A673 (cell line): ENCODE measurements at regions not wholly inside any gene's neighbourhood (a gene's known extent, or its start where the extent isn't known, plus 50 kb on each side); places are given as distances from the start of the nearest gene placed in this dataset.

Experiments used
- EZH2 ChIP-seq: fragments of 200-600 bp; sonication (generic); IDR thresholded peaks from 2 replicates; pipeline ENCODE4 v1.6.1; 2017; ENCODE audit warnings: borderline replicate concordance, low read depth, mild to moderate bottlenecking, mixed read lengths, antibody characterized with exemption, low read length; ENCODE audit not compliant: poor library complexity, severe bottlenecking
- TF ChIP-seq, protein P1 (sequence below): fragments of 300-800, 200-600 bp; sonication (generic); conservative IDR thresholded peaks from 2 replicates; pipeline ENCODE4 v1.5.1; 2017; ENCODE audit warnings: low read depth, mild to moderate bottlenecking, antibody characterized with exemption, low read length, moderate library complexity, mixed read lengths

DNA sequence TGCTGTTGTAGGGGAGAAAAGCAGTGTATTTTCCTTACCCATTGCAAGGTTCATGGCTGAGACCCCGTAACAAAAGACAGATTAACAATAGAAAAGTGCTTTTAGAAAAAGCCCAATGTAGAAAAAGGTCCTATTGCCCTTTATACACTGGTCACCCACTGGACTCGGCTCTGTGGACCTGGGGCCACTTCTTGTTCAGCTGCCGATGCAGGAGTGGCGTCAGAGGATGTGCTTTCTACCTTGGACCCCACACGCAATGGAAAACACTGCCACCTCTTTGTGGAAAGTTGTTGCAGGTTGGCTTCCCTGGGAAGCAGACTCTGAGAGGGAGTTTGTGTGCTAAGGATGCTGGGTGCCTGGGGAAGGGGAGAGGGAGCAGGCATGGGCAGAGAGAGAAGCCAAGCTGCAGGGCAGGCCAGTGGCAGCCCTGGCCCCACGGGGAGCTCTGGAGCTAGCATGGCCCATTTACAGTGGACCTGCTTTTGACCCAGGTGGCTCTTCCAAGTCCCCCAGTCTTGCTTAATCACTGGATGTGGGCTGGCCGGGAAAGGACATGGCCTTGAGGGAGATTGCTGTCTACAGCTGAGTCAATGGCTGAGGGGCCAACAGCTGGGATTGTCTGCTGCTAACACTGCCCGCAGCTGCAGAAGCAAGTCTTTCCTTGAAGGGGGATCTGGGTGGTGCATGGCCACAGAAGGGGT, 142.9 kb downstream of the CDC5L start:
- TF ChIP-seq, protein P1, sequence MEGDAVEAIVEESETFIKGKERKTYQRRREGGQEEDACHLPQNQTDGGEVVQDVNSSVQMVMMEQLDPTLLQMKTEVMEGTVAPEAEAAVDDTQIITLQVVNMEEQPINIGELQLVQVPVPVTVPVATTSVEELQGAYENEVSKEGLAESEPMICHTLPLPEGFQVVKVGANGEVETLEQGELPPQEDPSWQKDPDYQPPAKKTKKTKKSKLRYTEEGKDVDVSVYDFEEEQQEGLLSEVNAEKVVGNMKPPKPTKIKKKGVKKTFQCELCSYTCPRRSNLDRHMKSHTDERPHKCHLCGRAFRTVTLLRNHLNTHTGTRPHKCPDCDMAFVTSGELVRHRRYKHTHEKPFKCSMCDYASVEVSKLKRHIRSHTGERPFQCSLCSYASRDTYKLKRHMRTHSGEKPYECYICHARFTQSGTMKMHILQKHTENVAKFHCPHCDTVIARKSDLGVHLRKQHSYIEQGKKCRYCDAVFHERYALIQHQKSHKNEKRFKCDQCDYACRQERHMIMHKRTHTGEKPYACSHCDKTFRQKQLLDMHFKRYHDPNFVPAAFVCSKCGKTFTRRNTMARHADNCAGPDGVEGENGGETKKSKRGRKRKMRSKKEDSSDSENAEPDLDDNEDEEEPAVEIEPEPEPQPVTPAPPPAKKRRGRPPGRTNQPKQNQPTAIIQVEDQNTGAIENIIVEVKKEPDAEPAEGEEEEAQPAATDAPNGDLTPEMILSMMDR = no peak
- no peak for TF ChIP-seq EZH2
